ENCODE measurements at regions not wholly inside any gene's neighbourhood (a gene's known extent, or its start where the extent isn't known, plus 50 kb on each side); places are given as distances from the start of the nearest gene placed in this dataset.

DNA sequence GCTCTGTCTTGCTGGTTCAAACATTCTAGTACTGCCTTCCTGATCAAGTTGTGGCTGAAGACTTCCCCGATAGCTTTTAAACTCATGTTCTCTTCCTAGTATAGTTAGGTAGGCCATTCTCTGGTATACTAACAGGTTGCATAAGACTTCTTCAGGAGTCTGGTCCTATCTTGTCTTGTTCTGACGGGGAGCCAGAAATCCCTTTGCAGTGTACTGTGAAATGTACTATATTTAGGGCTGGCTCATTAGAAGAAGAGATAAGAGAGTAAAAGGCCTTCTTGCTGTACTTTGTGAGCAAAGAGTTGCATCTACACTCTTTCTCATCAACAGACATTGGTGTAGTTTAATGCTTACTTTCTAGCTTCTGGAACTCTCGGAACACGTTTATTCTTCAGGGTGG is 331.9 kb downstream of the NUP35 start:
- Histone ChIP-seq H3K27ac (no peak overlapping the region), H3K27me3 (no peaks in the 10 kb centered on the region), H3K4me3 (replicated peaks in 1 of 3) (no peak overlapping the region), H3K4me1 (no peaks in the 10 kb centered on the region), H3K36me3 (no peaks in the 10 kb centered on the region), H3K9me3 (no peaks in the 10 kb centered on the region)
- intact Hi-C loops (cut with DNase I), result no loop called here
- 90 to 96% methylated on average over 4 of the region's 4 CpGs for WGBS, 2 donors
- no peak for DNase-seq
- no peak for TF ChIP-seq POLR2A (IDR thresholded peaks at IDR 0.05)
- TF ChIP-seq, protein P1, sequence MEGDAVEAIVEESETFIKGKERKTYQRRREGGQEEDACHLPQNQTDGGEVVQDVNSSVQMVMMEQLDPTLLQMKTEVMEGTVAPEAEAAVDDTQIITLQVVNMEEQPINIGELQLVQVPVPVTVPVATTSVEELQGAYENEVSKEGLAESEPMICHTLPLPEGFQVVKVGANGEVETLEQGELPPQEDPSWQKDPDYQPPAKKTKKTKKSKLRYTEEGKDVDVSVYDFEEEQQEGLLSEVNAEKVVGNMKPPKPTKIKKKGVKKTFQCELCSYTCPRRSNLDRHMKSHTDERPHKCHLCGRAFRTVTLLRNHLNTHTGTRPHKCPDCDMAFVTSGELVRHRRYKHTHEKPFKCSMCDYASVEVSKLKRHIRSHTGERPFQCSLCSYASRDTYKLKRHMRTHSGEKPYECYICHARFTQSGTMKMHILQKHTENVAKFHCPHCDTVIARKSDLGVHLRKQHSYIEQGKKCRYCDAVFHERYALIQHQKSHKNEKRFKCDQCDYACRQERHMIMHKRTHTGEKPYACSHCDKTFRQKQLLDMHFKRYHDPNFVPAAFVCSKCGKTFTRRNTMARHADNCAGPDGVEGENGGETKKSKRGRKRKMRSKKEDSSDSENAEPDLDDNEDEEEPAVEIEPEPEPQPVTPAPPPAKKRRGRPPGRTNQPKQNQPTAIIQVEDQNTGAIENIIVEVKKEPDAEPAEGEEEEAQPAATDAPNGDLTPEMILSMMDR (IDR thresholded peaks at IDR 0.05), result no peak

DNA sequence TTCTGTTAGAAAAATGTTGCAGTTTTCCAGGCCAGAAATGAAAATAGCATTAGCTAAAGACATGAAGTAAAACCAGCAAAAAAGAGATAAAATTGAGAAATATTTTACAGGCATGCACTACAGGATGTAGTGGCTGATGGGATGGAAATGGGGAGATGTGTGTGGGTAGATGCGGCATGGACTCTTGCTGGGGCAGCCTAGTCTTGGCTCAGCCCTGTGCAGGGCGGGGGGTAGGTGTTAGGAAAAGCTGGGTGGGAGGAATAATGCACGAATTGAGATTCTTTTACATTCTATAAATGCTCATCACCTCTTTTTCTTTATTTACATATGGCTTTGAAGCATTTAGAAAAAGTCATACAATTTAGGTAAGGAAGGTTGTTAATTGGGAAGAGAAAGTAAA is 334.2 kb downstream of the NUP35 start:
- DNase-seq, result no peak
- Histone ChIP-seq H3K27ac (no peak overlapping the region), H3K9me3 (no peaks in the 10 kb centered on the region), H3K36me3 (no peaks in the 10 kb centered on the region), H3K4me1 (no peaks in the 10 kb centered on the region), H3K4me3 (replicated peaks in 1 of 3) (no peak overlapping the region), H3K27me3 (no peaks in the 10 kb centered on the region)
- intact Hi-C loops (cut with DNase I), result no loop called here
- WGBS, 2 donors, result 78 to 84% methylated on average over 3 of the region's 3 CpGs
- TF ChIP-seq POLR2A (IDR thresholded peaks at IDR 0.05), result no peak
- TF ChIP-seq, protein P1 (IDR thresholded peaks at IDR 0.05), result no peak

DNA sequence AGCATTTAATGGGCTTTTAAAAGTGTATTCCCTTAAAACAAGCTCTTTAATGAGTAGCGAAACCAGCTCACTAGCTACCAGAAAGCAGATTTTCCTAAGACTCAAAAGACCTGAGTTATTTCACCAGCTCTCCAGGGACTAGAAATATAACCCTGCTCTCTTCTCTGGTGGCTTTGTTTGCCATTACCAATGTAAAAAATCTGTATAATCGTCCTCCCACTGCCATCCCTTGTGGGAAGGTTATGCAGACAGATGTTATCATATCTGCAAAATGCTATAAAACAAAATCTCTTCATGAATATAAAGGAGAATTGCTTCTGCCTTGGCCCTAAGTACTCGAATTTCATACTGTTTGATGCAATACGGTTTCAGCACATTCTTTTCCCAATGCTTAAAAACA is 335.2 kb downstream of the NUP35 start:
- Histone ChIP-seq H3K36me3 (no peaks in the 10 kb centered on the region), H3K4me1 (no peaks in the 10 kb centered on the region), H3K27ac (no peak overlapping the region), H3K4me3 (replicated peaks in 1 of 3) (no peak overlapping the region), H3K27me3 (no peaks in the 10 kb centered on the region), H3K9me3 (no peaks in the 10 kb centered on the region)
- TF ChIP-seq POLR2A (IDR thresholded peaks at IDR 0.05), result no peak
- TF ChIP-seq, protein P1 (IDR thresholded peaks at IDR 0.05), result no peak
- intact Hi-C loops (cut with DNase I), result no loop called here
- 63 to 72% methylated on average over 4 of the region's 4 CpGs for WGBS, 2 donors
- no peak for DNase-seq

DNA sequence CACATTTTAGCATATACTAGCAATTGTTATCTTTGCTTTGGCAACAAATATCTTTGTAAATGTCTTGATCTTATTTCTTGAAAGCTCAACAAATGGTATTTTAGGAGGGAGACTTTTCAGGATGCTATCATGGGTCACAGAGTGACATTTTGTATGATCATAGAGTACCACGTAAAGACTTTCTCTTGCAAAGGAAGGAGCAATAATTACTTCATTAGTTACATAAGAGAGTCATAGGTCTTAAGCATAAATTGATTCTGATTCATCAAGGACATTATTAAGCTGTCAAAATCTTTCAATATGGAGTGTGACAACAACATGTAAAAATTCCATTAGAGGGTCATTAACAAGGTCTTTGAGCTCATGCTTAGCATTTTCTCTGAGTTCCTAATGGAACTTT is 339.6 kb downstream of the NUP35 start:
- no peaks in the 10 kb centered on the region for H3K4me1 ChIP-seq
- no peak overlapping the region for H3K4me3 ChIP-seq (replicated peaks in 1 of 3)
- intact Hi-C loops (cut with DNase I), result no loop called here
- no peak overlapping the region for H3K27ac ChIP-seq
- H3K36me3 ChIP-seq, result no peaks in the 10 kb centered on the region
- H3K9me3 ChIP-seq, result no peaks in the 10 kb centered on the region
- 83 to 92% methylated on average over 1 of the region's 1 CpG for WGBS, 2 donors
- H3K27me3 ChIP-seq, result no peaks in the 10 kb centered on the region
- TF ChIP-seq, protein P1 (IDR thresholded peaks at IDR 0.05), result no peak
- no peak for TF ChIP-seq POLR2A (IDR thresholded peaks at IDR 0.05)
- DNase-seq, result no peak

DNA sequence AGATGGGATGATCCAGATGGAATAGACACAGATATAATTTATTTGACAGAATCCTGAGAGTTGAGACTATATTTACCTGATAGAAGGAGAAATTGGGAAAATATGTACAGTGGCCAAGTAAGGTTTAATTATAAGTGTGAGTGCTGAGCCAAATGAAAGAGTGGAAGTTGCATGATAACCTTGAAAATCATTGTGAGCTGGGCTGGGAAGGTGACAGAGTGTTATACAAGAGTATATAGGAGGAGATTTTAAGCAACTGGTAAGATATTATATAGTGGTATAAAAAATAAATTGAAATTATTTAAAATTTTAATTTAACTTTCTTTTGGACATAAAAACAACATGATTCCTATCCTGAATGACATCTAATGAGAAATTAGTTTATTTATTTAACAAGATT is 340.8 kb downstream of the NUP35 start:
- no peaks in the 10 kb centered on the region for H3K4me1 ChIP-seq
- TF ChIP-seq, protein P1 (IDR thresholded peaks at IDR 0.05), result no peak
- H3K36me3 ChIP-seq, result no peaks in the 10 kb centered on the region
- no peak for DNase-seq
- intact Hi-C loops (cut with DNase I), result no loop called here
- no peaks in the 10 kb centered on the region for H3K27me3 ChIP-seq
- no peak overlapping the region for H3K27ac ChIP-seq
- H3K9me3 ChIP-seq, result no peaks in the 10 kb centered on the region
- H3K4me3 ChIP-seq (replicated peaks in 1 of 3), result no peak overlapping the region

Measured in thyroid gland (tissue), 4 donors.